ENCODE measurements at regions not wholly inside any gene's neighbourhood (a gene's known extent, or its start where the extent isn't known, plus 50 kb on each side); places are given as distances from the start of the nearest gene placed in this dataset.

- TF ChIP-seq ZNF331 (CRISPR knock-in tag; IDR thresholded peaks at IDR 0.05) (no peak), ZNF563 (CRISPR knock-in tag; IDR thresholded peaks at IDR 0.05) (no peak), ZNF83 (CRISPR knock-in tag; IDR thresholded peaks at IDR 0.05; ENCODE audit: borderline replicate concordance) (no peak), ZNF18 (CRISPR knock-in tag; IDR thresholded peaks at IDR 0.05; ENCODE audit: insufficient replicate concordance) (no peak), SIX1 (CRISPR knock-in tag; IDR thresholded peaks at IDR 0.05; ENCODE audit: borderline replicate concordance) (no peak), ZNF33B (CRISPR knock-in tag; IDR thresholded peaks at IDR 0.05) (no peak), MAFG (CRISPR knock-in tag; IDR thresholded peaks at IDR 0.05) (no peak)
Observed at GRCh38 chr4:132691026-132691425, 458.1 kb upstream of the PCDH10 start (continued).

GRCh38 chr4:132691668-132692067 lies 457.4 kb upstream of the PCDH10 start:
- Histone ChIP-seq H3K9me3 (ENCODE audit: low read length) (no peaks in the 10 kb centered on the region), H3K4me3 (replicated peaks in 1 of 3; ENCODE audit: insufficient read depth in 1 of 3, low read depth in 2 of 3, low read length in 3 of 3) (no peak overlapping the region), H4K20me1 (ENCODE audit: insufficient read depth, low read length) (no peaks in the 10 kb centered on the region), H2AFZ (ENCODE audit: low read length) (no peak overlapping the region), H3K4me2 (ENCODE audit: low read depth, low read length) (no peak overlapping the region), H3K79me2 (ENCODE audit: insufficient read depth, low read length) (no peaks in the 10 kb centered on the region), H3K27me3 (ENCODE audit: control insufficient read depth in 1 of 2, insufficient read depth in 2 of 2, low read length in 2 of 2) (no peaks in the 10 kb centered on the region), H3K36me3 (replicated peaks in 1 of 2; ENCODE audit: control insufficient read depth in 1 of 2, insufficient read depth in 2 of 2, low read length in 2 of 2) (no peaks in the 10 kb centered on the region), H3K27ac (ENCODE audit: extremely low read length, insufficient read depth, low read length) (no peak overlapping the region), H3K4me1 (ENCODE audit: insufficient read depth, low read length) (no peaks in the 10 kb centered on the region), H3K9ac (ENCODE audit: insufficient read depth, low read depth, low read length) (no peak overlapping the region)
- 0% methylated on average over 2 of the region's 2 CpGs for WGBS (ENCODE audit: low lambda C conversion rate)
- intact Hi-C loops (cut with micrococcal nuclease; ENCODE audit: unreplicated experiment) (no loop called here), in situ Hi-C loops (cut with HindIII; ENCODE audit: extremely low pct_ligation_motif_present, low pct_unique_long_range_greater_than_20kb) (no loop called here)
- POLR2A ChIA-PET = no interaction called here
- no TSS peak for BruUV-seq (replicated peaks)
- ATAC-seq (no peak), DNase-seq (ENCODE audit: low spot score) (no peak), FAIRE-seq (no peak)
- CTCF ChIA-PET (ENCODE audit: low intra/inter-chr PET ratio, low total read pairs) = no interaction called here
- TF ChIP-seq TFE3 (CRISPR knock-in tag; IDR thresholded peaks at IDR 0.05) (no peak), USF2 (IDR thresholded peaks at IDR 0.05; ENCODE audit: low read depth, low read length) (no peak), USF2 (CRISPR knock-in tag; IDR thresholded peaks at IDR 0.05; ENCODE audit: borderline replicate concordance) (no peak), HMG20A (CRISPR knock-in tag; IDR thresholded peaks at IDR 0.05; ENCODE audit: borderline replicate concordance) (no peak), GABPB1 (CRISPR knock-in tag; IDR thresholded peaks at IDR 0.05) (no peak), FOXA1 (IDR thresholded peaks at IDR 0.05) (no peak), FOXA1 (CRISPR knock-in tag; IDR thresholded peaks at IDR 0.05) (no peak), SNAI1 (CRISPR knock-in tag; IDR thresholded peaks at IDR 0.05; ENCODE audit: borderline replicate concordance) (no peak), ZNF33B (CRISPR knock-in tag; IDR thresholded peaks at IDR 0.05) (no peak), ZBTB46 (CRISPR knock-in tag; IDR thresholded peaks at IDR 0.05; ENCODE audit: borderline replicate concordance) (no peak)

Measured in HepG2 (cell line).